Activated CD4-positive, alpha-beta T cell treated with anti-CD3 and anti-CD28 coated beads, Interleukin-2, amount 50 U/mL, for 48 hours (primary cell): ENCODE measurements at regions not wholly inside any gene's neighbourhood (a gene's known extent, or its start where the extent isn't known, plus 50 kb on each side); places are given as distances from the start of the nearest gene placed in this dataset.
A peak's percentile ranks its signal among the peaks of the same experiment; 100 is the strongest.
"Not testable (repeated sequence)": the region's sequence is repeated elsewhere in the genome, so short reads cannot be mapped to it uniquely, and the experiment has no call there.

ENCODE experiments used
- DNase-seq, 2 experiments: peaks; one replicate each; pipeline ENCODE4 v3.0.0-alpha.2; 2020

DNA sequence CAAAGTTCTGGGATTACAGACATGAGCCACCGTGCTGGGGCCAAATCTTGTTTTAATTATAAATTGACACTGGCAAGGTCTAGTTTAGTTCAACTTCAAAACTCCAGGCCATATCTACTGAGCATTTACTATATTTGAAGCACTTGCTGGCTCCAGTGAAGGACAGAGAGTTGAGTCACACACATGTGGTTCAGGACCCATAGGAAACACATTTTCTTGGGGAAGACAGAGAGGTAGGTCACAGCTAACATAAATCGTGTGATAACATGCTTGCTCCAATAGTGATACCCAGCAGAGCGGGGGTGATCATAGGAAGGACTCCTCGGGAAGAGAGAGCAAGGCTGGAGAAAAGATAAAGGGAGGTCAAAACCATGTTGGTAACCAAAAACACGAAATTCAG lies 170.6 kb upstream of the TSC22D1 start:
- DNase-seq: no peak

DNA sequence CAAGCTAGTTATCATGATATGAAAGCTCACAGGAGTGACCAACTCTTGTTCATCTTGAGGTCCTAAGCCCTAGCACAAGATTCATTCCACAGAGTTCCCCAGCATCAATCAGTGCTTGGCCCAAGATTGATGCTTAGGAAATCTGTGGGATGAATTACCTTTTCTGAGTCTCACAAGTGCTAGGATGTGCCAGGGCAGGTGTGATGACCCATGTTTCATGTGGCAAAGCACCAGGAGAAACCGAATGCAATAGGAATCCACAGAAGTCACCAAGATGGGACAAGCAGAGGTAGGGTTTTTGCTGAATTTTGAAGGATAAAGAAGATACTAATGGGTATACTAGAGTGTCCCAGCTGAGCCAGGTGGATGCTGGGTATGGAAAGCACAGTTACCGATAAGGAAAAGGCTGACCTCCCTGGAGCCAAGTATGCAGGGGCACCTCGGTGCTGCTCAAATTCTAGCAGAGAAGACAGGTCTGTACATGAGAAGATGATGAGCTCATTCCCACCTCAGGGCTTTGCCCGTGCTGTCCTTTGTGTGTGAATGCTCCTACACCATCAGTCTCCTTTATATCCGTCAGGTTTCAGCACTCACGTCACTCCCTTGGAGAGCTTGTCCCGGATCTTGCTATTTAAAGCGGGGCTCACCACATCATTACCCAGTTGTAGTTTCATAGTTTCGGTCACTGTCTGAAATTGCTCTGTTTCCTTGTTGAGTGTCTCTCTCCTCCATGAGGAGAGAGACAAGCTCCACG lies 168.9 kb upstream of the TSC22D1 start:
- no peak for DNase-seq

DNA sequence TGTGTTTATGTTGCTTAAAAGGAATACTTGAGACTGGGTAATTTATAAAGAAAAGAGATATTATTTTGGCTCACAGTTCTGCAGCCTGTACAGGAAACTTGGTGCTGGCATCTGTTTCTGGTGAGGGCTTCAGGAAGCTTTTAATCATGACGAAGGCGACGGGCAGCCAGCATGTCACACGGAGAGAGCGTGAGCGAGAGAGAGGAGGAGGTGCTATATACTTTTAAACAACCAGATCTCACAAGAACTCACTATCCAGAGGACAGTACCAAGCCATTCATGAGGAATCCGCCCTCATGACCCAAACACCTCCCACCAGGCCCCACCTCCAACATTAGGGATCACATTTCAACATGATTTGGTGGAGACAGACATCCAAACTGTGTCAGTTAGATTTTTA lies 163.4 kb upstream of the TSC22D1 start:
- no peak for DNase-seq

DNA sequence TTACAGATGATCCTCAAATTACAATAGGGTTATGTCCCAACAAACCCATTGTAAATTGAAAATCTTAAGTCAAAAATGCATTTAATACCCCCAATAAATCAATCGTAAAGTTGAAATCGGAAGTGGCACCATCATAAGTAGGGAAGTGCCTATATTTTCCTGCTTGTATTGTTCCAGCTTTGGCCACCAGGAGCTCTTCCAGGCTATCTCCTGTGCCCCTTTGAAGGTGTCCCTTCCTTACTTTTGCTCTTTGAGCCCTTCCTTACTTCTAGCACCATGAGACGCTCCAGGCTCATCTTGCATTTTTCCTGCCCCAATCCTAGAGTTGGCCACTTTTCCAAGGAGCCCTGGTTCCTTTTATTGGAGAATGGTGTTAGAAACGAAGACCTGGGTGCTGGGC lies 163.0 kb upstream of the TSC22D1 start:
- no peak for DNase-seq

DNA sequence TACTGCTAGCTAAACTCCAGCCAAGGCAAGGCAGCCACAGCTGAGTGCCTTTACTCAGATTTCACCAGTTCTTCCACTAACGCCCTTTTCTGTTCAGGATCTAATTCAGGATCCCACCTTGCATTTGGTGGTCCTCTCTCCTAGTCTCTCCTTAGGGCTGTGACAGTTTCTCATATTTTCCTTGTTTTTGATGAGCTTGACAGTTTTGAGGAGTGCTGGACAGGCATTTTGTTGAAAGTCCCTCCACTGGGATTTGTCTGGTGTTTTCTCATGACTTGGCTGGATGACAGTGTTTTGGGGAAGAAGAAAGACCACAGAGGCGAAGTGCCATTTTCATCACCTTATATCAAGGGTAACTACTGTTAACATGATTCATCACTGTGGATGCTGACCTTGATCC lies 162.3 kb upstream of the TSC22D1 start:
- DNase-seq: no peak

DNA sequence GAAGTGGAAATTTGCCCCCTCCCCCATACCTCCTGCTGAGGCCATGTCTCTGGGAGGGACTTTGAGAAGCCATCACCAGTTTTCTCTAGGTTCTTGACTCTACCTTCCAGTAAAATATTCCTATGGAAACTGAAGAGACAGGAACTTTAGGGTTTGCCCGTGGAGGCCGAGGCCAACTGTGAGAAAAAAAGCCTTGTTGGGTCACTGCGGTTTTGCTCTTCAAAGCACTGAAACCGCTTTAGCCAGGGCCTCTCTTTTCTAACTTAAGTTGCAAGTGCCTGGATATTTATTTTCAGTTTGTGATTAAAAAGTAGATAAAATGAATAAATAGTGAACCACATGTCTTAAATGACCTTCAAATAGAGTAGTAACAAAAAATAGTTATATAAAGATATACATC lies 159.7 kb upstream of the TSC22D1 start:
- no peak for DNase-seq

DNA sequence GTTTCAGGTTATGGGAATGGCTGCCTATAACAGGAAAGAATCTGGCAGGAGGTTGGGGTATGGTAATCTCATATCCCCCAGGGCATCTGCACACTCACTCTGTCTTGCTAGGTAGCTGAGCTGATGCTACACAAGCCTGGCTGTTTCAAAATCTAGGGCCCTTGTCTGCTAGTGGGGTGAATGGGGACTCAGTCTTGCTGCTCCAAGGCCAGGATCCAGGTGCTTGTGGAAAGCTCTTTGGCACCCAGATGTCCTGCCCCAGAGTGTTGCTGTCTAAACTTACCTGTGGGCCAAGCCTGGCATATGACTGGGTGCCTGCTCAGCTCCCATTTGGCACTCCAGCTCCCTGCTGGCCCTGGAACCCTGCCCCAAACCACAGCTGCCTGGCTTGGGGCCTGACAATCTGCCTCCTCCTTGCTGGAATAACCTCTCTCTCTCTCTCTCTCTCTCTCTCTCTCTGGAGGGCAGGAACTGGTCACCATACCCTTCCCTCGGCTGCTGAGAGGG lies 158.1 kb upstream of the TSC22D1 start:
- no peak for DNase-seq

DNA sequence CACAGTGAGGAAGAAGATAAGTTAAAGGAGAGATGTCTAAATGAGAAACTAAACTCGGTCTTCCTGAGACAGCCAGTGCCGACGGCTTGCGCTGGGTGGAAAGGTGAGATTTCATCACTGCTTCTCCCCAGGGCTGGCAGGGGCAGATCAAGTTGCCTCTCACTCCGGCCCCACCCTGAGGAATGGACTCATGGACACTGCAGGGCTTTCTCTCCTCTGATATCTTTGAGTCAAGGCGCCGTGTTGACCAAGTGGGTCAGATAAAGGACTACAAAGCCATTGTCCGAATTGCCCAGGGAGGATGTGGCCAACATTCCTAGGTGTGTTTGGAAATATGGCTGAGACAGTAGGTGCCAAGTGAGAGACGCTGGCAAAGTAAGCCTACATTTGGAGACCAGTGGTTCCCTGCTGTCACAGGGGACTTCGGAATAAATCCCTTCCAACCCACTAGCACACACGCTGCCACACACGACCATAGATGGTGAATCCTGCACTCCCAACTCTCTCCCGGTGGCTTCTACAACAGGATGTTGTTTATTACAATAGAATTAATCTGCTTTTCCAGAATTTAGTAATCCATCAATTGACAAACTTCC lies 156.5 kb upstream of the TSC22D1 start:
- no peak for DNase-seq

DNA sequence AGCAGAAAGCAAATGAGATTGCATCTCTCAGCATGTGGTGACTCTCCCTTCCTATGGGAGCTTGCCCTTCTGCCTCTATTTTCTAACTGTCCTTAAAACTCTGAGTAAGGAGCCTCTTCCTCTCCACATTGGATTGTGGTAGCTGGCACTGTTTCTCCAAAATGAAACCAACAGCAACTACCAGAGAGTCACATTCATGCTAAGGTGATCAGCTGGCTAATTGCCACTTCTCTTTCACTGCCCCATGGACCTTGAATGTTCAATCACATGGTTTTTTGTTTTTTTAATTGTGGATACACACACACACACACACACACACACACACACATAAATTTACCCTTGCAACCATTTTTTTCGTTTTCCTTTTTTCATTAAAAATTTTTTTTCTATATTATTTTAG lies 154.7 kb upstream of the TSC22D1 start:
- DNase-seq: no peak

DNA sequence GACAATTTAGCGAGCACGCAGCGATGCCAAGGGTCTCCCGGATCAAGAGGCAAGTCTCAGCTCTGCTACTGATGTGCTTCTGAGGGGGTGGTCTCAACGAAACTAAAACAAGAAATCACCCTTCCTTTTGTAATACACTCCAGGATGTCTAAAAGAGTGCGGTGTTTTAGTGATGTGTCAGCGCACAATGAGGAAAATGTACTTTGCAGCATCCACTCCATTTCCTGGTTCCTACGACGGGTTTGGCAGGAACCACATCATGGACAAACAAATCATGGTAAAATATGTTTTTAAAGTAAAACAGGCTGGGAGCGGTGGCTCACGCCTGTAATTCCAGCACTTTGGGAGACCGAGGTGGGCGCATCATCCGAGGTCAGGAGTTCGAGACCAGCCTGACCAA lies 154.0 kb upstream of the TSC22D1 start:
- DNase-seq: no peak

DNA sequence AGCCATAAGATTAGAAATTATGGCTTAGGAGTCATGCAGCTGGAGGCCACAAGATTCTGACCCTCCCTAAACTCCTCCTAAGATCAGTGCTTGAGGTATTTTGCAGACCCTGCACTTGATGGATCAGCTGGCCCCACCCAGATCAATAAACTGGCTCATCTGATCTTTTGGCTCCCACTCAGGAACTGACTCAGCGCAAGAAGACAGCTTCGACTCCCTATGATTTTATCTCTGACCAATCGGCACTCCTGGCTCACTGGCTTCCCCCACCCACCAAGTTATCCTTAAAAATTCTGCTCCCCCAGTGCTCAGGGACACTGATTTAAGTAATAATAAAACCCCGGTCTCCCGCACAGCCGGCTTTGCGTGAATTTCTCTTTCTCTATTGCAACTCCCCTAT lies 151.5 kb upstream of the TSC22D1 start:
- DNase-seq: not testable (repeated sequence)

DNA sequence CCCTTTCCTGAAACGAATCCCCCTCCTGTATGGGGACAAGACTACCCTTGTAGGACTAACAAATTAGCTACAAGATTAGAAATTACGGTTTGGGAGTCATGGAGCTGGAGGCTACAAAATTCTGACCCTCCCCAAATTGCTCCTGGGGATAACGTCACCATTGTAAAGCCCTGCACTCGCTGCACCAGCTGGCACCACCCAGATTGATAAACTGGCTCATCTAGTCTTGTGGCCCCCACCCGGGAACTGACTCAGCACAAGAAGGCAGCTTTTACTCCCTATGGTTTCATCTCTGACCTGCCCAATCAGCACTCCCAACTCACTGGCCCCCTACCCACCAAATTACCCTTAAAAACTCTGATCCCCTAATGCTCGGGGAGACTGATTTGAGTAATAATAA lies 150.6 kb upstream of the TSC22D1 start:
- DNase-seq: no peak

DNA sequence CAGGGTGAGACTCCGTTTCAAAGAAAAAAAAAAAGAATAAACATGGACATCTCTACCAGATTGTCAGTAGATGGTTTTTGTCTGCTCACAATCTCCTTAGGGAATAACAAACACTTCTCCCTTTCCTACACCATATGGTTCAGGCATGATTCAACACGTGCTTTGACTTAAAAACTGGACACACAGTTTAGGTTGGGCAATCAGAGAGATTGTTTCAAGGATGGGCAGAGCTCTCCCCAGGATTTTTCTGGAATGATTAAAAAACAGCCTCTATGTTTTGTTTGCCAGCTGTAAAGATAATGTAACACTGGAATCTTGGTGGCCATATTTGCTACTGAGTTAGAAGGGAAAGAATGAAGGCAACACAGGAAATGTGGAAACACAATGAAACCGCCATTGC lies 150.1 kb upstream of the TSC22D1 start:
- DNase-seq: no peak

DNA sequence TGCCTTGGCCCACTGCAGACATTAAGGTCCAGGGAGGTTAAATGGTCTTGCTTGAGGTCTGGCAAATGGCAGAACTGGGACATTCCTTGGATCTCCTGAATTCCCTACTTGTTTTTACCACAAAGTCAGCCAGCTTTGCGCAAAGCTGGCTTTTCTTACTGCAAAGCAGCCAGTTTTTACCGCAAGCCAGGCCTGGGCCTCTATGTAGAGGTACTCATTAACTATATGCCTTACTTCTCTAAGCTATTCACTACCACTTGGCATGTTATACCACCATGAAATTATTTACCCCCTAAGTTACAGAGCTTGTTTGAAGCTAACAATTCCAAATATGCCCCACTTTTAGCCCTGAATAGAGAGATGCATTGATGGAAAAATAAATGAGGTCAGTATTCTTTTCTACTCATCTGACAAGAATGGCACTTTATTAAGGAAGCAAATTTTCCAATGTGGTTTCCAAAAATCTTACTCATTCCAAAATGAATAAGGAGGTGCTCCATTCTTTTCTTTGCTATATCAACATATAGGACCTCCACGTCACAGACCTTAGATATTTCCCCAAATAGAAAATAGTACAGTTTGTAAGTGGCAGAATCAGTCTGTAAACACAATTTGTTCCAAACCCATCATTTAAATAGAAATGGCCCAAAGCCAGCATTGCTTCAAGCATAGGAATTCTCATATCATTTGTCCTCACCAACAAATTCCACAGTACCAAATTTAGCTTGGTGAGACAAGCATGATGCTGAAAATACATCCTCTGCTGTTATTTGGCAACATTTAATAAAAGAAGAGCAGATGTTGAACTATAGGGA lies 143.9 kb upstream of the TSC22D1 start:
- DNase-seq: no peak

DNA sequence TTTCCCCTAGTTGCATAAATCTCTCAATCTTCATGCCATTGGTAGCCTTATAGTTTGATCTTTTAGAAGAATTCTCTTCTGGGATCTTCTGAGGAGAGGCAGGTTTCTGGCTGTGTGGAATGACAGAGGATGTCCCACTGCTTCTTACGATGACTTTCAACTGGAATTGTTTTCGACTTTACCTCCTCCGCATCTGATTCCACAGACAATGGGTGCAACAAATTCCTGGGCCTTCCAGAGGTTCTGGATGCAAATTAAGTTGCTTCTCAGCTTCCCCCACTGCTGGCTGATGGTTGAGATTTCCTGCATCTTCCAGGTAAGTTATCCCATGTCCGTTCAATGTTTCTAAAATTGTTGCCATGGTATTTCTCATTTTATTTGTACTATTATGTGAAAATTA lies 142.3 kb upstream of the TSC22D1 start:
- DNase-seq: no peak

DNA sequence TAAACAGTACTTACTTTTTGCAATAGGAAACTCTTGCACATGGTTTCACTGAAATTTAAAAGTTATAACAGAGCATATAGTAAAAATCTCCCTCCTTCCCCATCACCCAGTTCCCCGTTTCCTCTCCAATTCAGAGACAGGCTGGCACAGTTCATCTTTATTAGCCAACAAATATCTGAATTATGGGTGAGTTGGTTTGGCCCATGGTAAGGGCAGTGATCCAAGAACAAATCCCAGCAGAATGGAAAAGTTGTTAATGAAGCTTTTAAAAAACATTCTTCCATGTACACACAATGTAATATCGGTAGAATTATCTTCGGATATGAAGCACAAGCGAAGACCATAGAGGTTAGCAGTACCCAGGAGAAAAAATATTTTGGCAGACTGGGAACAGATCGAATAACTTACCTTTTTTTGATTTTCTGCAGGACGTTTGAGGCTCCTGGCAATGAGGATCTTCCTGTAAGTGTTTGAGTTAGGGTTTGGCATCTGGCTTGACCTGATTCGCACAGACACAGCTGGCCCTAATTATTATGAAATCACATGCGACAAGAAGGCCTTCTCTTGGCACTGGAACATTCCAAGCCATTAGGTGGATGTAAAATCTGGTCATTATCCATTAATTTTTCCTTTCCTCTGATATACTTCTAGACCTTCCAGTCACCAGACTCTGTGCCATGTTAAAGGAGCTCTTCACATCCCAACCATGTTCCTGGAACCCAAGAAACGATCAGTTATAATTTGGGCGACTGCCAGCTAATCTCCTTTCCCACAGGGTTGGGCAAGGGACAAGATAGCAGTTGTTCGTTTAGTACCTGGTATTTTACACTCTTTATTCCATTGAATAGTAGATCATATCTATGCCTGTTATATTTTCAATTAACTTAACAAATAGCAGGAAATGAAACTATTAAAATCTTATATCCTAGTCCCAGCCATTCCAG lies 139.4 kb upstream of the TSC22D1 start:
- DNase-seq: no peak

DNA sequence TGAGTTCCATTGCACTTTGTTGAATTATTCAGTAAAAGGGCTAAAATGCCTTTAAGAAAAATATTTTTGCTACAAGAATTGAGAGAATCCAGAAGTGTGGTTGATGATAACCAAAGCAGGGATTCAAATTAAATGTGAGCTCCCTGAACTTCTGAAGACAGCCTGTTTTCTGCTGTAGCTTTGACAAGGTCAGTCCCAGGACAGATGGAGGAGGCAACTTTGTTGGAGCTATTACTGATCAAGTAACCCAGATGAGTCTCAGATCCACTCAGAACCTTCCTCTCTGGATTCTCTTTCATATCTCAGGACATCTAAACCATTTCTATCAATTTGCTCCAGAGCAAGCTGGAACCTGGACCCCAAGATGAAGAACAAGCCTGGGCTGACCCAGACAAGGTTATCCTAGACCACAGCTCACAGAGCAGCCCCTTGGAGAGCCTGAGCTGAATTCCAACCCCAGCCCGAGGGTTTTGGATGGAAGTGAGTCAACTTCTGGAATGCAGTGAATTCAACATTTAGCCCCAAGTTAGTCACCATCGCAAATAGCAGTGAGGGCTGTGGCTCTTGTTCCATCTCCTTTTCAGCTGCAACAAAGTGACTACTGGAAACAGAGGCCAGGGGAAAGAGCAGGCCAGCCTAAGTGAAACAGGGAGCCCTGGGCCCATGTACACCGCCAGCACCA lies 137.8 kb upstream of the TSC22D1 start:
- DNase-seq: no peak

DNA sequence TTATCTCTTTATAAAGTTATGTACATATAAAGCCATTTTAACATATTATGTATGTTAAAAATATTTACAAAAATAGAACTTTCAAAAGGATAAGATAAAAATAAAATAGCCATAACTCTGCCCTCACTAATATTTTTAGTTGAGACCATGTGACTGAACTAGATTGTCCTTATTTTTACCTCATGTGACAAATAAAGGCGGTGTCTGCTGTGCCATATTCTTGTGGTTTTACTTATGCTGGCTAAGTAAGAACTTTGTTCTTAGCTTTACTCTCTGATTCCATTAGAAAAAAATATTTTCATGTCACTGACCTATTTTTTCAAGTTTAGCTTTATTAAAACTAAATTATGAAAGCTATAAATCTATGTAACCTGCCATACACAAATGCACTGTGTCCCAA lies 135.6 kb upstream of the TSC22D1 start:
- DNase-seq: no peak

DNA sequence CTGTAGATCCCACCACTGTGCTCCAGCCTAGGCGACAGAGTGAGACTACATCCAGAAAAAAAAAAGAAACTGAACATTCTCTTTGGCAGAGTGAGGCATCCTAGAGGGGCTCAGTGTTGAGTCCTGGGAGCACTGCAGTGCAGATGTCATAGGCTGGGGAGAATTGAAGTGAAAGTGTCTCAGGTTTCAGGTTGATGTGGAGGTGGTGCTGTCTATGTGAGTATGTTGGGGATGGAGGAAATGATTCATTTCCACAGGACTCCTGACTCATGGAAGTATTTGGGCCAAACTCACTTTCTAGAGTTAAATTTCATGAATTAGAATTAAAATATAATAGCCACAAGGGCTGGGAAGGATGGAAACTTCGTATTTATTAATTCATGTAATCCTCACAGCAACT lies 134.4 kb upstream of the TSC22D1 start:
- DNase-seq: peak; percentile 5 to 28

DNA sequence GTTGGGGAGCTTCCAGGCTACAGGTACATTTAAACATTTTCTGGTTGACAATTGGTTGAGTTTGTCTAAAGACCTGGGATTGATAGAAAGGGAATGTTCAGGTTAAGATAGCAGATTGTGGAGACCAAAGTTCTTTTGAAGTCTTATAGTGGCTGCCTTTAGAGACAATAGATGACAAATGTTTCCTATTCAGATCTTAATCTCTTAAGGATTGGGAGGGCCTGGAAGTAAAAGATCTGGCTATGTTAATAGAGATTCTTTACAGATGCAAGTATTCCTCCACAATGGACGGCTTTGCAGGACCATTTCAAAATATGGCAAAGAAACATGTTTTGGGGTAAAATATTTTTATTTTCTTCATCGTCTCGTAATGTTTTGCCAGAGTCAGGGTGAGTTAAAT lies 128.7 kb upstream of the TSC22D1 start:
- DNase-seq: not testable (repeated sequence)

DNA sequence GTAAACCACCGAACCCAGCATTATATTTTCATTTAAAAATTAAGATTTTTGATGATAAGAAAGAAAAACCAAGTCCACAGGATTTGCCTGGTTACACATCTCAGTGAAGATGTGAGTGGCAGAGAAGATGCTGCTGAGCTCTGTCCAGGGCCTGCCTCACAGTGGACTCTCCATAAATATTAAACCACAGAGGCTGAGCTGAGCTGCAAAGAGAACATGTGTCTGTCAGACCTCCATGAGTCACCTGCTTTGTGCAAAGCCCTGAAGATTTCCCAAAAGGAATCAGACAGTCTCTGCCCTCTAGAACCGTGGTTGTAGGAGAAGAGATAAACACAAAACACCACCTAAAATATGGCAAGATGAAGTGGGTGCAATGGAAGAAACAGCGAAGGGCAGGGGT lies 127.2 kb upstream of the TSC22D1 start:
- DNase-seq: no peak

DNA sequence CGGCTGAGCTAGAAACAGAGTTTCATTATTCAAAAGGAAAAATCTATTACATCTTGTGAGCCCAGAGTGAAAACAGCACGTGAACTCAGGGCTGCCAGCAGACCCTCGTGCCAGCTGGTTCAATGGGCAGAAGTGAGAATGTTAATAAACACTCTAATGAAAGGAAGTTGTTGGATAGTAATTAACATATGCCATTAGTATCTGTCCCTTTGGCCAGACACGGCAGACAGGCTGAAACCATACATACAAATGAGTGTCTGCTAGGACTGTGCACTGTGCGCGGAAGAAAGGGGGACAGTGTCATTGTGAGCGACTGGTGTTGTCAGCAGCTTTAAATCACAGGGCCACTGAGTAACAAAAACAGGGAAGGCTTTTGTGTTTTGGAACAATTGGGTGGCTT lies 121.9 kb upstream of the TSC22D1 start:
- DNase-seq: no peak
